Pancreas (tissue), 10 donors: ENCODE measurements at regions not wholly inside any gene's neighbourhood (a gene's known extent, or its start where the extent isn't known, plus 50 kb on each side); places are given as distances from the start of the nearest gene placed in this dataset.

Experiments
- ATAC-seq, 4 donors: fragments of 200-7000 bp; cut with Tn5 transposase; one replicate each; pipeline versions ENCODE4 v1.8.0 to v1.9.1; 2020; ENCODE audit warnings: mild to moderate bottlenecking in 4 of 4, moderate library complexity in 4 of 4
- DNase-seq, 6 donors: peaks; one replicate each; pipeline ENCODE4 v3.0.0-alpha.2; 2020
- FAIRE-seq: peaks from 2 replicates; lab custom pipeline; 2012; peaks lifted over from hg19 to GRCh38; lab: Jason Lieb, UNC
- H3K27ac ChIP-seq, 4 donors: fragments of 200-600 bp; sonication (generic); 1 replicate in 3 of 4; 2 replicates in 1 of 4; pipeline versions ENCODE4 v1.5.0 to v1.8.0; 2020
- H3K27me3 ChIP-seq, 4 donors: fragments of 200-600 bp; one replicate each; pipeline ENCODE4 v1.8.0; 2021
- H3K36me3 ChIP-seq, 3 donors: fragments of 200-600 bp; sonication (generic) in 1 of 3; one replicate each; pipeline versions ENCODE4 v1.5.0 to v1.8.0; 2020 to 2021
- H3K4me1 ChIP-seq, 3 donors: fragments of 200-600 bp; one replicate each; pipeline ENCODE4 v1.8.0; 2021
- H3K4me3 ChIP-seq, 4 donors: fragments of 200-600 bp; sonication (generic) in 2 of 4; one replicate each; pipeline versions ENCODE4 v1.5.0 to v1.8.0; 2020 to 2021
- H3K9me3 ChIP-seq, 4 donors: fragments of 200-600 bp; one replicate each; pipeline ENCODE4 v1.8.0; 2021
- WGBS, 2 donors: extraction: QIAGEN DNeasy Blood & Tissue Kit; methylation state at CpG; one replicate each; pipeline ENCODE4 v1.1.7; 2013; 5-methylcytosine and 5-hydroxymethylcytosine counted together
- intact Hi-C, 3 donors: fragments of 100-400 bp; cut with DNase I; formaldehyde crosslinking; loops; one replicate each; pipeline versions ENCODE4 v1.11.1 to v1.14.2; 2022
- TF ChIP-seq, protein P1 (sequence below), 4 donors: fragments of 200-600 bp; sonication (generic) in 3 of 4; IDR thresholded peaks; one replicate each; pipeline versions ENCODE4 v1.5.0 to v1.8.0; 2021; ENCODE audit warnings: antibody characterized with exemption in 4 of 4
- donor health status: healthy with polysubstance abuse.
- donor health status: DM: no; HTN: no; CAD: no; lungs with moderate emphysema.
- donor health status: DM: no; HTN: no; CAD: no.
- donor health status: control.
- donor health status: control.
- donor health status: Bipolar disorder and iron deficiency.
- donor health status: DM: yes; HTN: yes; CAD: no.
- donor health status: DM: no; HTN: no; CAD: no.
- donor health status: DM: no; HTN: no; CAD: no.
- donor health status: DM: yes; HTN: yes; CAD: no.

DNA sequence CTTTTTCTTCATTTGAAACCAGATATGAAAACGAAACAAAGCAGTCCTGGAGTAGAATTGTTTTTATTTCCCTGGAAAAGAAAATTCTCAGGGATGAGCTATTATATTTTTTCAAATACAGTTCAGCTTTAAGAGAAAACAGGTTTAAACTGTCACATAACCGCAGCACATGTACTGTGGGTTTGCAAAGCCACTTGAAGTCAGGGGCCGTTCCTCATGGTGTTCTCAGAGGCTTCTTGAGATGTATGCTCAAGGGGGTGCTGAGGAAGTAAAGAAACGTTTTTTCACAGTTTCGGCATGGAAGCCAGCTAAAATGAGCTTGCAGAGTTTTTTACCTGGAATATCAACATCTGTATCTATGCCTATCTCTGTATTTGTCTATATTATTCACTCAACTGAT is 225.3 kb downstream of the MC4R start:
- no peak for DNase-seq
- TF ChIP-seq, protein P1, sequence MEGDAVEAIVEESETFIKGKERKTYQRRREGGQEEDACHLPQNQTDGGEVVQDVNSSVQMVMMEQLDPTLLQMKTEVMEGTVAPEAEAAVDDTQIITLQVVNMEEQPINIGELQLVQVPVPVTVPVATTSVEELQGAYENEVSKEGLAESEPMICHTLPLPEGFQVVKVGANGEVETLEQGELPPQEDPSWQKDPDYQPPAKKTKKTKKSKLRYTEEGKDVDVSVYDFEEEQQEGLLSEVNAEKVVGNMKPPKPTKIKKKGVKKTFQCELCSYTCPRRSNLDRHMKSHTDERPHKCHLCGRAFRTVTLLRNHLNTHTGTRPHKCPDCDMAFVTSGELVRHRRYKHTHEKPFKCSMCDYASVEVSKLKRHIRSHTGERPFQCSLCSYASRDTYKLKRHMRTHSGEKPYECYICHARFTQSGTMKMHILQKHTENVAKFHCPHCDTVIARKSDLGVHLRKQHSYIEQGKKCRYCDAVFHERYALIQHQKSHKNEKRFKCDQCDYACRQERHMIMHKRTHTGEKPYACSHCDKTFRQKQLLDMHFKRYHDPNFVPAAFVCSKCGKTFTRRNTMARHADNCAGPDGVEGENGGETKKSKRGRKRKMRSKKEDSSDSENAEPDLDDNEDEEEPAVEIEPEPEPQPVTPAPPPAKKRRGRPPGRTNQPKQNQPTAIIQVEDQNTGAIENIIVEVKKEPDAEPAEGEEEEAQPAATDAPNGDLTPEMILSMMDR (IDR thresholded peaks at IDR 0.05) = no peak
- Histone ChIP-seq H3K36me3 (no peaks in the 10 kb centered on the region), H3K27me3 (no peaks in the 10 kb centered on the region), H3K4me1 (no peaks in the 10 kb centered on the region), H3K4me3 (no peak overlapping the region), H3K27ac (no peak overlapping the region), H3K9me3 (no peaks in the 10 kb centered on the region)
- no peak for FAIRE-seq
- intact Hi-C loops = no loop called here
- 24 to 33% methylated on average over 5 of the region's 5 CpGs for WGBS, 2 donors
- no peak for ATAC-seq

DNA sequence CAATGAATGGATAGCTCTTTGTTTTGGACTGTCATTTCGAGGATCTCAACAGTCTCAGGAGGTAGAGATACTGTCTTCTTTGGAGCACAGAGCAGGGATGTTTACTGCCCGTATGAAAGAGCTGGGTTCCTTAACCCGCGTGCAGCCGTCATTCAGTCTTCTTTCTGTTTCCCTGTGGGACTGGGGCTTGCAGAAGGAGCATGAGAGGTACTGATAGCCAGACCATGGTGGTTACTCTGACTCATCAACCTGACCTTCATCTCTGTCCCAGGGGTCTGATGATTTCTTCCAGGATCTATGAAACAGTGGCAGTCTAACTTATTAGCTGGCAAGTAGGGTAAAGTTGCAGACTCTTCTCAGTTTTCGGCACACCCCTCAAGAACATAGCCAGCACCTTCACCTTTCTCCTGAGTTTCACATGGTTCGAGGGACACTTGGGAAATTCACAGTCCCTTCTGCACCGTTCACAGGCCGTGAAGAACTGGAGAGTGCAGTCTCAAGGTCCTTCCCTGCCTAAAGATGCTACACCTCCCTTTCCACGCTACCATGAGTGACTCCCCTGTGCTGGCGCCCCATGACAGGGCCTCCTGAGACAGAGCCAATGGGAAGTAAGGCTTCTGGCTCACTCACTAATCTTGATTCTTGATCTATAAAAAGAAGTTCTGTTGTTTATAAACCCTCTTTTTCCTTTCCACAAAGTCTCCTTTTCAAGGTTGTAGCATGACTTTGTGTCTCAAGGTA is 226.2 kb downstream of the MC4R start:
- Histone ChIP-seq H3K27me3 (no peaks in the 10 kb centered on the region), H3K27ac (no peak overlapping the region), H3K36me3 (no peaks in the 10 kb centered on the region), H3K4me3 (no peak overlapping the region), H3K9me3 (no peaks in the 10 kb centered on the region), H3K4me1 (no peaks in the 10 kb centered on the region)
- WGBS, 2 donors = 73% methylated on average over 11 of the region's 11 CpGs
- FAIRE-seq (no peak), DNase-seq (no peak), ATAC-seq (no peak)
- intact Hi-C loops = no loop called here
- TF ChIP-seq, protein P1 (IDR thresholded peaks at IDR 0.05) = no peak

DNA sequence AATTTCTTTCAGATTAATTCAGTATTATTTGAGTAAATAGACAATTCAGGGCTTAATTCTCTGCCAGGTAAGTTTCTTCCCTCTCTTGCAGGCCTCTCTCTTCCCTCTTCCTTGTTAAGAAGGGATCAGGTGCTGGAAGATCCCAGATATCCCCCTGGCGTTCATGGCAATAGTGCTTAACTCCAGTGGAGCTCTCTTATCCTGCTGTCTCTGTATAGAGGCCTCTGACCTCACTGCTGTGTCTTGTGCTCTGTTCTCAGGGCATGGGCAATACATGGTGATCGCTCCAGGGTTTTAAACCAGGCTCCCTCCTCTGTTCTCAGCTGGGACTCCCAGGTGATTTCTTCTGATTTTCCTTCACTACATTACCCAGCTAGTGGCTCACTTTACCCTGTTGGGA is 226.8 kb downstream of the MC4R start:
- no peak overlapping the region for H3K4me3 ChIP-seq
- FAIRE-seq (no peak), ATAC-seq (no peak), DNase-seq (no peak)
- TF ChIP-seq, protein P1 (IDR thresholded peaks at IDR 0.05) = no peak
- H3K36me3 ChIP-seq = no peaks in the 10 kb centered on the region
- no peak overlapping the region for H3K27ac ChIP-seq
- H3K4me1 ChIP-seq = no peaks in the 10 kb centered on the region
- no peaks in the 10 kb centered on the region for H3K27me3 ChIP-seq
- intact Hi-C loops = no loop called here
- H3K9me3 ChIP-seq = no peaks in the 10 kb centered on the region
- WGBS, 2 donors = 77 to 78% methylated on average over 2 of the region's 2 CpGs

DNA sequence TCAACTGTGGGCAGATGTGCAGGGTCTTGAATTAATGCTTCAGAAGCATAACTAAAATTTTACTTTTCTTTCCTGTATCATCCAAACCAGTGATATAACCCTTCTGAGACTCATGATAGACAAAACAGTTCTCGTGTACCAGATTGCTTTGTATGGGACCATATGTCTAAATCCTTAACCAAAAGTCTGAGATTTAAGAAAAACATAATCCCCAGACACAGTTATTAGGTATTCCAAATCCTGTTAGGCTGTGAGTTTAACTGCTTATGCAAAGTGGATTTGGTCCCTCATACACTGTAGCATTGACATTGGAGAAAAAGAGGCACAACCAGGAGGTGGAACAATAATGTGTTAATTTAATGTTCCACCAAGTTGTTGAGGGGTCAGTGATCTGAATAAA is 235.0 kb downstream of the PMAIP1 start:
- intact Hi-C loops = no loop called here
- 61 to 86% methylated on average over 1 of the region's 1 CpG for WGBS, 2 donors

DNA sequence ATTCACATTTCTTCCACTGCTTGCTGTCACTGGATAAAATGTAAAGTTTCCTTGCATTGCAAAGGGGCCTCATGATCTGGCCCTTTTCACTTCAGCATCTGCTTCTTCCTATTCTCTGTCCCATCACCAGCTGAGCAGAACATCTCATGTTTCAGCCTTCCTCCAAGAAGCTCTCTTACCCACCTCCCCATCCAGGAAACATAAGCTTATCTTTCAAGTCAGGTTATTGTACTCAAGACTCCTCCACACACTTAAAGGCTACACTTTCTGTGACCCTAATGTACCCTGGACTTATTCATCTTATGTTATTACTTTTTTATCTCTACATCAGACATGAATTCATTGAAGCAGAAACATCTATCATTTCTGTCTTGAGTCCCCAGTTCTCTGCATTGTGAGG is 230.5 kb downstream of the PMAIP1 start:
- ATAC-seq (no peak), FAIRE-seq (no peak), DNase-seq (no peak)
- Histone ChIP-seq H3K4me1 (no peaks in the 10 kb centered on the region), H3K27ac (no peak overlapping the region), H3K36me3 (no peaks in the 10 kb centered on the region), H3K4me3 (no peak overlapping the region), H3K27me3 (no peaks in the 10 kb centered on the region), H3K9me3 (no peaks in the 10 kb centered on the region)
- intact Hi-C loops = no loop called here
- TF ChIP-seq, protein P1 (IDR thresholded peaks at IDR 0.05) = no peak

More for the DNA sequence above, 235.0 kb downstream of the PMAIP1 start:
- no peak for DNase-seq
- H3K9me3 ChIP-seq = no peaks in the 10 kb centered on the region
- no peaks in the 10 kb centered on the region for H3K36me3 ChIP-seq
- TF ChIP-seq, protein P1 (IDR thresholded peaks at IDR 0.05) = no peak
- ATAC-seq = no peak
- H3K27me3 ChIP-seq = no peaks in the 10 kb centered on the region
- H3K4me3 ChIP-seq = no peak overlapping the region
- no peak for FAIRE-seq
- no peaks in the 10 kb centered on the region for H3K4me1 ChIP-seq
- no peak overlapping the region for H3K27ac ChIP-seq
